Eye (tissue), 1 donor: ENCODE measurements at regions not wholly inside any gene's neighbourhood (a gene's known extent, or its start where the extent isn't known, plus 50 kb on each side); places are given as distances from the start of the nearest gene placed in this dataset.
"Not testable (repeated sequence)": the region's sequence is repeated elsewhere in the genome, so short reads cannot be mapped to it uniquely, and the experiment has no call there.

ENCODE experiments used
- DNase-seq: peaks from one replicate; pipeline ENCODE4 v3.0.0-alpha.2; 2015

GRCh38 chr2:63740943-63741342, 100.8 kb upstream of the UGP2 start:
- DNase-seq, result no peak

DNA sequence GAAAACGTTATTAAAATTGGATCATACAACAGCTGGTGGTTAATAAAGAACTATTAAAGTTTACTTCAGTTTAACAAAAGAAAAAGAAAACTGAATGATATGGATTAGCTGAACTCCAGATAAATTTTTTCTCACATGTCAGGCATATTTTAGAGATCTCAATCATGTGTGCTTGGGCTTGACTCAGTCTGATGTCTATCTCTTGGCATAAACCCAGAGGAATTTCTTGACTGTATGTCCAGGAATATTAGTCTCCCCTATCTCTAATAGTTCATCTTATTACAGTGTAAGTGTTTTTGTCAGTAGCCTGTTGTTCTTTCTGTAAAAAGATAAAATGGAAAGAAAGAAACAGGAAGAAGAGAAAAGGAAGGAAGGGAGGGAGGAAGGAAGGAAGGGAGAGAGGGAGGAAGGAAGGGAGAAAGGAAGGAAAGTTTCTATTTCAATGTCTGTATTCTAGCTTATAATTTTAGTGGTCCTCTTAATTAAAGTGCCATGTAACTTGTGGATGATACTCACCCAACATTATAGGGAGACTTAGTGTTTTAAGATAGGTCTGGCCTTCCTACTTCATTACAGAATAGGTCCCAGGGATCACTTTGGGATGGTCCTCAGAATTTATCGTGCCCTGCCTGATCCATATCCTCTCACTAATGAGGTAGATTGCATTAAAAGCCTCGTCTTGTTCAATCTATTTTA, 99.7 kb upstream of the UGP2 start:
- DNase-seq, result no peak

- DNase-seq, result no peak
Measured at GRCh38 chr2:63742580-63742976, 99.1 kb upstream of the UGP2 start.

DNA sequence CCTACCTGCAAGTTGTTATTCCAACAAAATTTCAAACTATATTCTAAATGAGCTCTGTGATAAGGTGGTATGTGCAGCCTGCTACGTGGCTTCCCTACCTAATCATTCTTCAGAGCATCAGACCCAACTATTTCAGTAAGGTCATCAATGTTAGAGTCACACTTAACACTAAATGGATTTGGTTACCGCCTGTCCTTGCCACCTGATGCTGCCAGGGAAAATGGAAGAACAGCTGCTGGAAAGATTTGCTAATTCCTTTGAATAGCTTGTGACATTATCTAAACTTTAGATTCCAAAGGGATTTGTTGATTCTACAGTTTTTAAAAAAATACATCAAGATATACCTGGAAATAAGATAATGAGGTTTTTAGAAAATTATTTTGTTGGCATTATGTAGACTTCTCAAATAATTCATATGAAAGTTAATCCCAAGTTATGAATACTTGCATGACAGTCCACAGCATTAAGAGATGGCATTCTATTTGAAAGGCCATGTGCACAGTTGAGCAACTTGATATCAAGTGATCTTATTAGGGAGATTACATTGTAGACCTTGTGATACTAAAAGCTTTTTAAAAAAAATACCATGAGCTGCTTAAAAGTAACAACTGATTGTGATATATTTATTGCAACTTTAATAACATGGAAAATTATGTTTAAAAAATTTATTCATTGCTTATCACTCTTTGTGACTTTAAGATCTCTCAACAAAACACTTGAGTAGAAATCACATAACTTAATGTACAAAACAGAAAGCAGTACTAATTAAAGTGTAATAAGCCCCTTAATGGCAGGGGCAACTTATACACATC, 98.3 kb upstream of the UGP2 start:
- no peak for DNase-seq

DNA sequence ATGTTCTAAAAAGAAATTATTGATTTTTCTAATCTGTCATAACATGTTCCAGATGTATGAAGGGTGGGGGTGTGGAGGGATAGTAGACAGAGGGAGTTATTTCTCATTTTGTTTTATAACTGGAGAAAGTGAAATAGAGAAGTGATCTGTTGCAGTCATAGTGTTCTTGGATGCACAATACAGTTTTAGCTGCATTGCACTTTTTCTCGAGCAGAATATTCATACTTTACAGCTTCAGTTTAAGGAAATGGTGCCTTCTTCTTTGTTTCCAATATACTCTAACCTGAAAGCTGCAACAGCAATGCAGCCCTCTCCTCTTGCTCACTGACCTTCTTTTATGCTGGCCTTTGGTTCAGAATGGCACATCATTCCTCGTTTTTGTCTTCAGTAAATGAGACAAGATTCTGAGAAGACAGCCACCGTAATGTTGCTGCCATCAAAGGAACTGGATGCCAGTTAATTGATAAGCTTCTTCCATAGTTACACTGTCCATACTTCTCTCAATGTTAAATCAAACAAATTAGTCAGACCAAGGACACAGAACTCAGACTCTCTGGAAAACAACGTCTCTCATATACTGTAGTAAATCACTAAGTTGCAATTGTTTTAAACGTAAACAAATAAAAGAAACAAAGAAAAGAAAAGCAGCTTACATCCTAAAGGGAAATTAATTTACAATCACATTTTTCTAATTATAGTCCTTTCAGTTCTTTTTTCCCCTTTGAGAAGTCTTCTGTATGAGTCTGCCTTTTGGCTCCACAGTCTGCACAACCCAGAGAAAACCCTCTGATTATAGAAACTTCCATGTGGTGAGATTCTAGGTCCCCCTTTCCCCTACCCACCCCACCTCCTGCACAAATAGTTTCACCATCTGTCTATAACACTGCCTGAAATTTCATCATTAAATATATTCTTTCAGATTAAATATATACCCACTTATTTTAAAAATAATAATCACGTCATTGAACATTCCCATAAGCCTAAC, 97.4 kb upstream of the UGP2 start:
- peak; percentile 28 for DNase-seq

DNA sequence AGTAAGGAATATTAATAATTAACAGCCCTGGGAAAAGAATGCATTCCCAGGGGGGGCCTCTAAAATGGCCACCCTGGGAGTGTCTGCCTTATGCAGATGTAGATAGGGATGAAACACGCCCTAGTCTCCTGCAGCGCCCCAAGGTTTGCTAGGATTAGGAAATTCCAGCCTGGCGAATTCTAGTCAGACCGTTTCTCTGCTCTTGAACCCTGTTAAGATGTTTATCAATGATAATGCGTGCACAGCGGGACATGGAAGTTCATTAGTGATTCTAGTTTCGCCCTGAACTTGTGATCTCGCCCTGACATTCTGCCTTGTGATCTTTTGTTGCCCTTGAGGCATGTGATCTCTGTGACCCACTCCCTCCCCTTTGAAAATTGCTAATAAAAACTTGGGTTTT, 95.1 kb upstream of the UGP2 start:
- DNase-seq, result not testable (repeated sequence)

- DNase-seq, result no peak
Measured at GRCh38 chr2:63751901-63752300, 89.8 kb upstream of the UGP2 start.

DNA sequence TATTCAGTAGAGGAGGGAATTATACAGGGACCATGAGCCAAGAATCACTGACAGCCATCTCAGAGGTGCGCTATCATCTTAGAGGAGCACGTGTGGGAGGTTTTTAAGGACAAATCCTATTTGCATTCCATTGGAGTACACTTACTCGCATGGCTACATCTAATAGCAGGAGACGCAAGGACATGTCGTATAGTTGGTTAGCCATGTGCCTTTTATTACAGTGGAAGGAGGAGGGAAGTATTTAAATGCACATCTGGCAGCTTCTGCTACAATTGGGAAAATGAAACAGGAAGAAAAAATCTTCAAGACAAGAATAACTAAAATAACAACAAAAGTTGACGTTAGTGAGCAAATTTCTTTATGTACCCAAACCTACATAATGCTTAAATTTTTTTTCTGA, 86.5 kb upstream of the UGP2 start:
- peak; percentile 34 for DNase-seq

DNA sequence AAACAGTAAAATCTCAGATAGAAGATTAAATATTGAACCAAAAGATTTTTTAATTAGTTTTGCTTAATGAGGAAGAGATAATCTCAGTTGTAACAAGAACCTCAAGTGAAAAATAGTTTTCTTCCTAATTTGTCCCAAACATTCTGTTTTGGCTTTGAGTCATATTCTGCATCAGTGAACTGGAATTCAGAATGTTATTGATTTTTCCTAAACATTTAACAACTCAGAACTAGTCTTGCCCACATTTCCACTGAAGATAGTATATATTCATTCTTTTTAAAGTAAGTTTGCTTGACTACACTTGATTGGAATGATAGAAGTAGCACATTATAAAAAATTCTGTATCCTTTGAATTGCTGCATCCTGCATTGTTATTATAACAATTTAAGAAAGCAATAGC, 85.7 kb upstream of the UGP2 start:
- DNase-seq, result peak; percentile 54

DNA sequence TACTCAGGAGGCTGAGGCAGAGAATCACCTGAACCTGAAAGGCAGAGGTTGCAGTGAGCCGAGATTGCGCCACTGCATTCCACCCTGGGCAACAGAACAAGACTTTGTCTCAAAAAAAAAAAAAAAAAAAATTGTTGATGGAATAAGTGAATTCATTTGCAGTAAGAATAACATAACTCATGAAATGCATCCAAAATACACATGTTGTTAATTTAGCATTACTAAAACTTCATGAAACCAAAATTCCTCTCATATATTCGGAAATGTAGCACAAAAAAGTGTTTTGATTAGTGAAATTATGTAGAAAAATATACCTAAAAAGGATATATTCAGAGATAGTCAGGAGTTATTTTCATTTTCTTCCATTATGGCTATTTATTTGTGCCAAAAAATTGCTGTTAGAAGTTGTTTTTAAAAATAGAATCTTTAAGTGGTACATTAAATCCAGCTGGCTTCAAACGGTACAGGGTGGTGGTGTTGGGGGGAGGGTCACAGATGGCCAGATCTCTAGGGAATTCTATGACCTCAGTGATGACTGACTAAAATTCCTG, 78.2 kb upstream of the UGP2 start:
- peak; percentile 52 for DNase-seq

DNA sequence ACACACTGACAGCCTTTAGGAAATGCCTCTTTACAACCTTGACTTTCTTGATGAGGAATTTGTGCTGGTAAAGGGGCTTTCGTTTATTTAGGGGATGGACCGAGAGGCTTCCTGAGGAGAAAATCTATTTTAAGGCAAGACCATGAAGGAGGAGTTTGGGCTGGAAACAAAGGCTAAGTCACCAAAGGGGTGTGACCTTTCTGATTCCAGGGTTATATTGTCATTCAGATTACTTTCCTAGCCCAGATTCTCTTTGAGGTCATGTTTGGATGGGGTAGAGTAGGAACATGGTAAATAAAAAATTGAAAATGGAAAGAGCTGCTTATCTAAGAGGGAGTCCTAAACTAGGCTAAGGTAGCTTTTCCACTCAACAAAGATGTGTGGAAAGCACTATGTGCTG, 77.1 kb upstream of the UGP2 start:
- no peak for DNase-seq

- no peak for DNase-seq
Measured at GRCh38 chr2:63765117-63765516, 76.6 kb upstream of the UGP2 start.

- no peak for DNase-seq
Measured at GRCh38 chr2:63767307-63767706, 74.4 kb upstream of the UGP2 start.

DNA sequence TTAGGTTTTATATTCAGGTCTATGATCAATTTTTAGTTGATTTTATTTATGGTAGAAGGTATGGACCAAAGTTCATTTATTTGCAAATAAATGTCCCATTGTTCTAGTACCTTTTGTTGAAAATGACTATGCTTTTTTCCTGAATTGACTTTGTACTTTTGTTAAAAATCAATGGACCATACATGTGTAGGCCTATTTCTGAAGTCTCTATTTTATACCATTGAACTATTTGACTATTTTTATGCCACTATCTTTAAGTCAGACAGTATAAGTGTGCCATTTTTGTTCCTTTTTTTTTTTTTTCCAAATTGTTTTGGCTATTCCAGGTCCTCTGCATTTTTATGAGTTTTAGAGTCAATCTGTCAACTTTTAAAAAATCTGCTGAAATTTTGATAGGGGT, 73.6 kb upstream of the UGP2 start:
- no peak for DNase-seq

DNA sequence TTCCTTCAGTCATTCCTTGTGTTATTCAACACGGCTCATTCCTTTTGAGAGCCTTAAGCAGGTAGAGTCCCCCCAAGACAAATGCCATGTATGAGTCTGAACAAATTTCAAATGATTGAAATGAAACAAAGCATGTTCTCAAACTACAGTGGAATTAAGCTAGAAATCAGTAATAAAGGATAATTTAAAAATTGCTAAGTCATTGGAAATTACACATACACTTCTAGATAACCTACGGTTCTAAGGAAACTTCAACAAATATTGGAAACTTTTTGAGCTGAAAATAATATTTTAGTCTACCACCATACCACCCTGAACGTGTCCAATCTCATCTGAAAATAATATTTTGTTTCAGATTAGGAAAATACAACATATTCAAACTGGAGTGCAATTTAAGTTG, 71.8 kb upstream of the UGP2 start:
- no peak for DNase-seq

DNA sequence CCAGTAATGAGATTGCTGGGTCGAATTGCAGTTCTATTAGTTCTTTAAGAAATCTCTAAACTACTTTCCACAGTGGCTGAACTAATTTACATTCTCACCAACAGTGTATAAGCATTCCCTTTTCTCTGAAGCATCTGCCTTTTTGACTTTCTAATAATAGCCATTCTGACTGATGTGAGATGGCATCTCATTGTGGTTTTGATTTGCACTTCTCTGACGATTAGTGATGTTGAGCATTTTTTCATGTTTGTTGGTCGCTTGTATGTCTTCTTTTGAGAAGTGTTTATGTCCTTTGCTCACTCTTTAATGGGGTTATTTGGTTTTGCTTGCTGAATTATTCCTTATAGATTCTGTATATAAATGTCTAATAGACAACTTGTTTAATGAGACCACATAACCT, 69.6 kb upstream of the UGP2 start:
- DNase-seq, result no peak

- DNase-seq, result no peak
Measured at GRCh38 chr2:63775191-63775590, 66.5 kb upstream of the UGP2 start.

- no peak for DNase-seq
Measured at GRCh38 chr2:63776382-63776781, 65.3 kb upstream of the UGP2 start.

DNA sequence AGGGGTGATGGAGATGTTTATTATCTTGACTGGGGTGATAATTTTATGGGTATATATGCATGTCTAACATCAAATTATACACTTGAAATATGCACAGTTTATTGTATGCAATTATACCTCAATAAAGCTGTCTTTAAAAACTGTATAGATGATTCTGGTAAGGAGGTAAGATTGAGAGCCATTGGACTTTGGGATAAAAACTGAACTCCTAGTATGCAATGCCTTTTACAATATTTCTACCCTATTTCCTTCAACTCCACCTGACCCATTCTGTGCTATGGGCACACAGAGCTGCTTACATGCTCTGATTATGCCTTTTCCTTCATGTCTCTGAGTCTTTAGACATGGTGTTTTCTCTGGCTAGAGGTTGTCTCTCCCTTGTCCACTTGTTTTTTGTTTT, 63.9 kb upstream of the UGP2 start:
- DNase-seq, result no peak

DNA sequence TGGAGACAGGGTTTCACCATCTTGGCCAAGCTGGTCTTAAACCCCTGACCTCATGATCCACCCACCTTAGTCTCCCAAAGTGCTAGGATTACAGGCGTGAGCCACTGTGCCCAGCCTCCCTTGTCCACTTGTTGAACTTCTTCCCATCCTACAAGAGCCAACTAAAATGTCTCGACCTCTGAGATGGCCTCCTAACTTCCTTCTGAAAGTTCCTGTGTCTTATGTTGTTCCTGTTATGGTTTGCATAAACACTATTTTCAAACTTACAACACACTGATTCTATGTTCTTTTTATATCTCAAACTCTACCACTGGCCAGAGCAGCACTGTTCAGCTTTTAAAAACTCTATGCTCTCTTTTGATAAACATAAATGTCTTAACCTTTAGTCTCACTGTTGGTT, 63.3 kb upstream of the UGP2 start:
- no peak for DNase-seq

DNA sequence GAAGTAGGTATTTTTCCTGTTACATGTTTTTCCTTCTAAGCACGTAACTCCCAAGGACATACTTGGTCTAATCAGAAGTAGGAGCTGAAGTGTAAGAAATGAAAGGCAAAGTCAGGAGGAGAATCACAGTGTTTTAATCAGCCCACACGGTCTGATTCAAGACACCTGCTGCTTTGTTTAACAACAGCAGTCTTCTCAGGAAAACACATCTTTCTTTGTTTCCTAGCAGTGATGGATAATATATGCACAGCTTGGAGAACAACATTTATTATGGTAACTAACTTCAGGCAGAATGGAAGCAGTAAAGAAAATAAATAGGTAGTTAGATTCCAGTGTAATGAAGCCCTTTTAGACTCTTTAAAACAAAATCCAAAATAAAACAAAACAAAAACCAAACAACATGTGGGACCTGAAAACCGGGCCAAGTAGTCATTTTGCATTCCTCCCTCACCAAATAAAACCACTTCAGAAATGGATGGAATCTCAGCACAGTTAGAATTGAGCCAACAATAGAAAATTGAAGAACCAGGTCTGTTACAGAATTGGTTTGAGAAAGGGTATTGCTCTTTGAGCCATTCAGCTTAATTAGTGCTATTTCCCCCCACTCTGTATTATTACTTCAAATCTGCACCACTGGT, 61.1 kb upstream of the UGP2 start:
- no peak for DNase-seq

GRCh38 chr2:63784461-63784860, 57.2 kb upstream of the UGP2 start:
- no peak for DNase-seq

DNA sequence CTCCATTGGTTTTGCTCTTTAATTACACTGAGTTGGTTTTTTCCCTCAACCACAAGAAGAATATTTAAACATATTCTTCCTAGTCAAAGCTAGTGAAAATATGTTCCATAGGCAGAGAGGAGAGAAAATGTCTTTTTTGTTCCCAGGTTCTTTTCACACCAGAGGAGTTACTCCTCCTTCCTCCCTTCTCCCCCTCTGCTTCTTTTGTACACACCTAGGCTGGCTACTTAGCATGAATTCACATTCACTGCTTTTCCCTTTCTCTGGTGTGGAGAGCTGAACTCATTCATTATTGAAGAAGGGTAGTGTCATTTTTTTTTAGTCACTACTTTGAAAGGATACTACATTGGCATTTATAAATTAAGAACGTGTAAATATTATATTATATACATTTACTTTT, 56.6 kb upstream of the UGP2 start:
- no peak for DNase-seq
